GM12875 (cell line): ENCODE measurements at regions not wholly inside any gene's neighbourhood (a gene's known extent, or its start where the extent isn't known, plus 50 kb on each side); places are given as distances from the start of the nearest gene placed in this dataset.

Experiments
- H3K4me3 ChIP-seq: one replicate; pipeline ENCODE4 v1.5.1; 2011; ENCODE audit warnings: low read depth, low read length, control low read depth
- CTCF ChIP-seq: IDR thresholded peaks from 2 replicates; pipeline ENCODE4 v1.5.1; 2011; ENCODE audit warnings: low read depth, mild to moderate bottlenecking, control low read depth, inconsistent platforms, low read length, moderate library complexity, borderline replicate concordance; ENCODE audit not compliant: insufficient read depth

- no peak for TF ChIP-seq CTCF
- no peak overlapping the region for H3K4me3 ChIP-seq
Measured at GRCh38 chr21:14877581-14878228, 187.1 kb downstream of the NRIP1 start.

GRCh38 chr21:14876524-14876840 lies 188.3 kb downstream of the NRIP1 start:
- no peak for TF ChIP-seq CTCF
- H3K4me3 ChIP-seq = no peak overlapping the region

GRCh38 chr21:14875704-14876523 lies 188.9 kb downstream of the NRIP1 start:
- no peak overlapping the region for H3K4me3 ChIP-seq
- TF ChIP-seq CTCF = no peak

GRCh38 chr21:14875186-14875585 lies 189.6 kb downstream of the NRIP1 start:
- H3K4me3 ChIP-seq = no peak overlapping the region
- TF ChIP-seq CTCF = no peak

- no peak for TF ChIP-seq CTCF
Measured at GRCh38 chr21:14874379-14874778, 190.4 kb downstream of the NRIP1 start.

GRCh38 chr21:14871861-14872260 lies 192.9 kb downstream of the NRIP1 start:
- no peak for TF ChIP-seq CTCF
- H3K4me3 ChIP-seq = no peak overlapping the region

More at GRCh38 chr21:14874379-14874778, 190.4 kb downstream of the NRIP1 start:
- no peak overlapping the region for H3K4me3 ChIP-seq

- no peak for TF ChIP-seq CTCF
- no peak overlapping the region for H3K4me3 ChIP-seq
Measured at GRCh38 chr21:14870853-14871149, 194.0 kb downstream of the NRIP1 start.
